HL-60/S4 (cell line): ENCODE measurements at regions not wholly inside any gene's neighbourhood (a gene's known extent, or its start where the extent isn't known, plus 50 kb on each side); places are given as distances from the start of the nearest gene placed in this dataset.

Source experiments
- in situ Hi-C: fragments of 300-500 bp; cut with MboI; formaldehyde crosslinking; loops from 2 replicates; pipeline ENCODE4 v1.14.3; 2022; ENCODE audit warnings: low sequenced_read_pairs

DNA sequence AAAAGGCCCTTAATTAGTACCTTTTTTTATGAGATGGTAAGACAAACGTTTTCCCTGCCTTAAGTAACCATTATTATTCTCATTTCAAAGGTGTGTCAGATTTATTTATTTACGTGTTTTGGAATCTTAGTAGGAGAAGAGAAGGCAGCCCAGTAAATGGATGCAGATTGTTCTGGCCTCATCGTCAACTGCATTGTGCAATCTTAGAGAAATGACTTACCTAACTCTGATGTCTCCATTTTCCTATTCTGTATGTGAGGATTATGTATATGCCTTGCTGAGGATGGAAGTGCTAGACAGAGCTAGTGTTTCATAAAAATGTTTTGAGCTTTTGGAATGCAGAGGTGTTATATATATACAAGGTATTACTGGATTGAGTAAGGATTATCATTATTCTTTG, 97.0 kb upstream of the JAG1 start:
- in situ Hi-C loops = no loop called here

- in situ Hi-C loops = no loop called here
These were observed 97.8 kb upstream of the JAG1 start for GRCh38 chr20:10771435-10772140.

DNA sequence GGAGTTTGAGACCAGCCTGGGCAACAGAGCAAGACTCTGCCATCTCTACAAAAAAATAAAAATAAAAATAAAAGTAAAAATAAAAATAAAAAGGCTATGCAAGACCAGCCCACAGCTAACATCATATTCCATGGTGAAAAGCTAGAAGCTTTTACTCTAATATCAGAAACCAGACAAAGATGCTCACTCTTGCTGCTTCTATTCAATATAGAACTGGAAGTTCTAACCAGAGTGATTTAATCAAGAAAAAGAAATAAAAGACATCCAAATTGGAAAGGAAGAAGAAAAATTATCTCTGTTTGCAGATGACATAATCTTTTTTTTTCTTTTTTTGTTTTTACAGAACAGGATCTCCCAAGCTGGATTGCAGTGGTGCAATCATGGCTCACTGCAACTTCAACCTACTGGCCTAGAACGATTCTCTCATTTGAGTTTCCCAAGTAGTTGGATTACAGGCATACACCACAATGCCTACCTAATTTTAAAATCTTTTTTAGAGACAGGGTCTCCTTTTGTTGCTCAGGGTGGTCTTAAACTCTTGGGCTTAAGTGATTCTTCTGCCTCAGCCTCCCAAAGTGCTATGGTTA, 100.7 kb upstream of the JAG1 start:
- in situ Hi-C loops = no loop called here

DNA sequence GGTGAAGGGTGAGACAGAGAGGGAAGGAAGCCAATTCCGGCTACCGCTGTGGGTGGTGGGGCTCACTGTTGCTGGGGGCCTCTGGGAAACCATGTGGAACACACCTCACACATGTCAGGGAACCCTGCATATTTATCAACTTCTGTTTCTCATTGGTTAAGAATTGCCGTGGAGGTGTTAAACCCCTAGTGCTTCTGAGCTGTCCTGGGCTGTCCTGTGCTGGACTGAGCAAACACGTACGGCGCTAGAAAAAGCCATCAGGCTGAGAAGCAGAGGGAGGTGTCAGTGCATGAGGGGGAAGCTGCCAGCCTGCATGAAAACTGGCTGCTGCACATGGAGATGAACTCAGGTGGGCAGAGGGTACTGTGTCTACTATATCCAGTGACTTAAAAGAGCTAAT, 103.9 kb upstream of the JAG1 start:
- in situ Hi-C loops = no loop called here

DNA sequence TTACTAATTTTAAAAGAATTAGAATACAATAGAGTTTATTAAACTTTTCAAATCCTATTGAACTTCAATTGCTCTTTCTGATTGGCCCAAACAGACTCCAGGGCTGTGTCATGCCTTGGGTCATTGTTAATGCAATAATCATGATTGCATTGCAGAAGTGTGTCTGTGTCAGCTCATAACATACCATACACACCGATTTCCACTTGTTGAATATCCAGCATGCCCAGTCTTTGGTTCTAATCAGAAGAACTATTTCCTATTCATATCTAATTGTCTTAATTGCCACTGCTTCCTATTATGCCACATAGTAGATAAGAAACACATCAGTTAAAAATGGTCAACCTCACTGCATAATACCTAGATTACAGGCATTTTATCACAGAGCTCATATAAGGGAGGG, 106.1 kb upstream of the JAG1 start:
- in situ Hi-C loops = no loop called here

DNA sequence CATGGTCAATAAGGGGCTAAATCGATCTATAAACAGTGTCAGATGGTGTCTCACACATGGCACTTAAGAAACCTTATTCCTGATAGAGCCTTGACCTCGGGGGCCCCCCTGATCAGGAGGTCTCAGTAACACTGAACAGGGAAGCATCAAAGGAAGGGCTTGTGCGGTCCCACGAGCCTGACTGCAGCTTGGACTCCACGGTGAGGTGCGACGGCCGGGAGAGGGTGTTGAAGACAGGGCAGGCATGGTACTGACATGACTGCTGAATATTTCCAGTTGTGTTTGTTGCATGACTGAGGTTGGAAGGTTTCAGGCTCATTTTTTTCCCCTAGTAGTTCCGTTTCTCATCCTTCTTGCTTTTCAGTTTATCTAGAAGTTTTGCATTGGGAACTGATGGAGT, 107.1 kb upstream of the JAG1 start:
- in situ Hi-C loops = no loop called here

DNA sequence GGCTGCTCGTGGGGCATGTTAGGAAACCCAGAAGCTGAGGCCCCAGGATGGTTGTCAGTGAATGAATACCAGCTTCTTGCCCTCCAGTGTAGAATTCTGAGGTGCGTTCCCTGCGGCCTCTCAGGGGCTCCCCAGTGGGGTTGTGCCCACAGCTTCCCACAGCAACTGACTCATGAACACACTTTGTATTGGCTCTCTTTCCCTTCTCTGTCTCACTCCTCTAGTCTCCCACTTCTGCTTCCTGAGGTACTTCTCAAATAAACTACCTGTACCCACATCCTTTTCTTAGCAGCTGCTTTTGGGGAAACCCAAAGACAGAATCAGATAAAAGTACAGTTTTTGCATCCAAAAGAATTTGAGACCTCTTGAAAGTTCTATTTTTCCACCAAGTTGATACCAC, 107.7 kb upstream of the JAG1 start:
- in situ Hi-C loops = no loop called here

DNA sequence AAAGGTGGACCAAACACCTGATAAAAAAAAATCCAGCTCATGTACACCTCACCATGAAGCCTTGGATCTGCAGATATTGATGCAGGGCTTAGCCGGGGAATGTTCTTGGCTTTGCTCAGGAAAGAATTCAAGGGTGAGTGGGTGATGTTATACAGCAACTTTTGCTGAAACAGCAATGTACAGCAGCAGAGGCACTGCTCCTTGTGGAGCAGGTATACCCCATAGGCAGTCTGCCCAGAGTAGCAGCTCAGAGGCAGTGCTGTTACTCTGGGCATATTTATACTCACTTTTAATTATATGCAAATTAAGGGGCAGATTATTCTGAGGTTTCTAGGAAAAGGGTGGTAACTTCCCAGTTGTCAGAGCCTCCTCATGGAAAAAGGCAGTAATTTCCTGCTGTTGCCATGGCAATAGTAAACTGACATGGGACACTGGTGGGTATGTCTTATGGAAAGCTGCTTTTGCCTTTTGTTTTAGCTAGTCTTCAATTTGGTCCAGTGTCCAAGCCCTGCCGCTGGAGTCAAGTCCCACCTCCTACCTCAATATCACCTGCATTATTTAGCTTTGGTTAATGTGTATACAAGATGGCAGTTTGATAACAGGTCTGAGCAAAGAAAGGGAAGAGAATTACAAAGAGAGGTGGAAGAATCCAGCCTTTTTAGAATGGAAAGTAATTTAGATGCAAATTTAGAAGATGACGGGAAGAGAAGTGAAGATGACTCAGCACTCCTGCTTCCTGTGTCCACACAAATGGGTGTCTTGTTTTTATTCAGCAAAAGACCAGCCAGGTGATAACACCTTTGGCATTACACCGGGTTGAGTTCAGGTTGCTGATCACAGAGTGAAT, 110.1 kb upstream of the JAG1 start:
- in situ Hi-C loops = no loop called here

DNA sequence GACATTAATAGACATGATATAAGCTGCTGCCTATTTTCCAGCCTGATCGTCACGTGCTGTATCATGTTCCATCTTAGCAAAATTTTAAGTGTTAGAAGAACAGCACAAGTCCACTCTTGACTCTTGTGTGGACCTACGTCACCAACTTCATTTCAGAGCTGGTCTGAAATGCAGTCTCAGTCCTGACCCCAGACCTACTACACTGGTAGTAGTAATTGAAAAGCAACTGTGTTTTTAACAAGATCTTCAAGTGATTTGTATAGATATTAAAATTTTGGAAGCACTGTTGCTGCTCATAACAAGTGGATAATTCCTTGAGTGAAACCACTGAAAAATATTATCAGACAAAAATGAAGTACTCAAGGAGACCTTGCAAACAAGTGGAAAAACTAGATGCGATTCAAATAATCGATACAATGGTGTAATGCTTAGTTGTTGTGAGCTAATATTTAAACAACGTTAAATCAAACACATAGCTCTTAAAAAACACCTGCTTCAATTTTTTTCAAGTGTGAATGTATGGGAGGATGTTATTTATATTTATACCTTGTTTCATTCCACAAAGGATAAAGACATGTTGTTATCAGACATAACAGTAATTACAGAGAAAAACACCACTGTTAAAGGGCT, 110.9 kb upstream of the JAG1 start:
- in situ Hi-C loops = no loop called here

DNA sequence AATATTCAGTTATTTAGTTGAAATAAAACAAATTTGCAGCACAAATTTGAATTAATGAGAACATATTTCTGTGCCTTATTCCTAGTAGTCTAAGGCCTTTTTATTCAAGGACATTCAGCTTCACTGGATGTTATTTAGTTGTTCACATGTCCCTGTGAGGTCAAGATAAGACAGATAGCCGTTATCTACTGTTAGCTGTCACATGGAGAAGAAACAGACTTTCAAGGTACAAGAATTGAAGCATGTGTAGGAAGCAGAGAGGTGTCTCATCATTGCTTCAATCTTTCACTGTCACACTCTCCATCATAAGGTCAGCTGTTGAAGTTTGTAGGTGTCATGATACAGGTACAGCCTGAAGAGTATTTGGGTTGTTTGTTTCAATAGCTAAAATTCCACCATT, 112.9 kb upstream of the JAG1 start:
- in situ Hi-C loops = no loop called here

DNA sequence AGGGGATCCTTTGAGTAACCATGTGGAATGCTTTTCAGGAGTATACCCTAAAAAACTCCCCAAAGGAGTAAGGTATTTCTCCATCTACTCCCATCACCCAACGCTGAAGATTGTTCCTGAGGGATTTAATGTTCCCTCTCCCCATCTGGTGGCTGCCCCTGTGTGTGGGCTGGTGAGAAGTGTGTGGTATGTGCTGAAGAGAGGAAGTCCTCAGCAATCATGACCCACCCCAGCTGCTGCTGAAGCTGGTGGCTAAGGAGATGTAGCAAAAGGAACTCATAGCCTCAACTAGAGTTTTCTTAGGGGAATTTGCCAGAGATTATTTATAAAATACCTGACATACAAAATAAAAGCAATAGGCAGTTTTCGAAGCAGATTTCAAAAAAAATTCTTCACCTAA, 114.3 kb upstream of the JAG1 start:
- in situ Hi-C loops = no loop called here

DNA sequence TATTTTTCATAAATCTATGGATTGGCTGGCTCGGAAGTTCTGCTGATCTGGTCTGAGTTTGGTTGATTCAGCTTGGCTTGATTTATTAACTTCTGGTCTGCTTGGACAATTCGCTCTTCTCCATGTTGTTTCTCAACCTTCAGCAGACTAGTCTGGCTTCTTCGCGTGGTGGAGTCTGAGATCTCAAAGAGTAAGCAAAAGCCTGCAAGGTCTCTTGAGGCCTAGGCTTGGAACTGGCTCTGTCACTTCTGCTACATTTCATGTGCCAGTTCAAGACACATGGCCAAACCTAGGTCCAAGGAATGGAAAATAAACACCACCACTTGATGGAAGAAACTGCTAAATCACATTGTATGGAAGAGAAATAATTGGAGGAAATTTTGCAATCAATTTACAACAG, 115.1 kb upstream of the JAG1 start:
- in situ Hi-C loops = no loop called here

DNA sequence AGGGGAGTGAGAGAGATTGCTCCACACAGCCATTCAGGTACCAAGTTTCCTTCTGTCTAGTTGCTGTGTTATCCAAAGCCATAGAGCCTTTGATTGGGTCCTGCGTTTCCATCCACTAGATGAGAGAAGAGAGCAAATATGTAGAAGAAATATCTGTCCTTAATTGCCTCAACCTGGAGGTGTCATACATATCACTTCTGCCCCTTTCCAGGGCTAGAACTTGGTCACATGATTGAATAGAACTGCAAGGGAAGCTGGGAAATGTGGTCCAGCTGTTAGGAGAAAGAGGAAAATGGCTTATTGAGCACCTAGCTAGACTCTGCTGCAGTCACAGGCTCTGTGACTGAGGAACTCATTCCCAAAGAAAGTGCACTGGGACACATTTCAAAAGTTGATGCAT, 115.6 kb upstream of the JAG1 start:
- in situ Hi-C loops = no loop called here

DNA sequence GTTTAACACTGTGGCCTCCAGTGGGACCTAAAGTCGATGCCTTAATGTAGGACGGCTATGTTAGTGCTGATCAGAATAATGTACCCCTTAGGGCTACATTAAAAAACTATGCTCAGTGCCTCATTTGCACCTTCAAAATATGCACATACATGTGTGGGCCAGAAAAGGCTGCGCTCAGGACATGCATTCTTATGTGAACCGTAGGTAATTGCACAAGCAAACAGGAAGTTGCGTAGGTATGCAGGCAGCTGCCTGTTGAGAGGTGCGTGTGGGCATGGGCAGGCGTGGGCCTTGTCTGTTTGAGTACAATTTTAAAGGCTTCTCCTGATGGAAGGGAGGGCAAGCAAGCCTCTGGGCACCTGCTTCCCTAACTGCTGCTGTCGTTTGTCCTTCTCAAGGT, 116.2 kb upstream of the JAG1 start:
- in situ Hi-C loops = no loop called here

DNA sequence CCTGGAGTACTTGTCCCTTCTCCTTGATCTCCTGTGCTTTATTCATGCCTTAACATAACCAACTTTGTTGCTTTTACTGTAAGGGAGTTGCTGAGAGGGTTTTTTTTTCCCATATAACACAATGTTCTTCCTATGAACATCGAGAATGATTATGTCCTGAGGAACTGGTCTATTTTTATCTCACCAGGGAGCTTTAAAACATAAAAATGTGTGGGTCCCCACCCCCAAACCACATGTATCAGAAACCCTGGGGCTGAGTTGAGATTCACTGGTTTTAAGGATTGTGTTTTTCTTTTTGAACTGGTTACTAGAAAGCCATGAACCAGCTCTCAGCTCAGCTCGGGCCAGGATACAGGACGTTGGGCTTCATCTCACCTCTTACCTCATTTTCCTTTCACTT, 118.5 kb upstream of the JAG1 start:
- in situ Hi-C loops = no loop called here

GRCh38 chr20:10793766-10794165, 120.0 kb upstream of the JAG1 start:
- in situ Hi-C loops = no loop called here

DNA sequence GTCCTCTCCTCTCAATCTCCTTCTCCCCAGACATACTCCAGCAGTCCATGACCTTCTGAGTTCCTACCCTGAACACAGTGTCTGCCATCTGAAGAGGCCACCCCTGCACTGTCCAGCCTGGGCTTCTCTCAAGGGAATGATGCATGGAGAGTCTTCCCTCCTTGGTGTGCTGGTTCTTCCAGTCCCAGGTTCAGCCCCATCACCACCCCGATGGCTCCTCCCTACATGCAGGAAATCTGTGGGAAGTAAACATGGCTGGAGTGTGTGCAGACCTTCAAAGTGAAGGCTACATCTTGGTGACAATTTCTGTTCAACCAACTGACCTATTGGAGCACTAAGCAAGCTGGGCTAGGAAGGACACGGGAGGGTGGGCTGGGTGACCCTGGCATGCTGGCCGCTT, 121.0 kb upstream of the JAG1 start:
- in situ Hi-C loops = no loop called here

- in situ Hi-C loops = no loop called here
These were observed 121.7 kb upstream of the JAG1 start for GRCh38 chr20:10795286-10796026.

- in situ Hi-C loops = no loop called here
These were observed 125.0 kb upstream of the JAG1 start for GRCh38 chr20:10798811-10799210.

GRCh38 chr20:10799735-10800134, 125.9 kb upstream of the JAG1 start:
- in situ Hi-C loops = no loop called here

- in situ Hi-C loops = no loop called here
These were observed 126.5 kb upstream of the JAG1 start for GRCh38 chr20:10800288-10800687.
